Epithelial cell of esophagus (primary cell): ENCODE measurements at regions not wholly inside any gene's neighbourhood (a gene's known extent, or its start where the extent isn't known, plus 50 kb on each side); places are given as distances from the start of the nearest gene placed in this dataset.

ENCODE experiments used
- DNase-seq: peaks from one replicate; pipeline ENCODE4 v3.0.0; 2010; ENCODE audit warnings: low read depth
- H3K4me3 ChIP-seq: 2 replicates; pipeline ENCODE4 v1.5.1; 2011; ENCODE audit warnings: mild to moderate bottlenecking, low read length, control low read depth
- CTCF ChIP-seq: IDR thresholded peaks from 2 replicates; pipeline ENCODE4 v1.5.1; 2011; ENCODE audit warnings: low read depth, mild to moderate bottlenecking, low read length, control low read depth, inconsistent platforms; ENCODE audit not compliant: insufficient read depth; ENCODE audit errors: missing control alignments

GRCh38 chr21:39051588-39051949 lies 131.7 kb downstream of the PSMG1 start:
- H3K4me3 ChIP-seq: no peak overlapping the region
- DNase-seq: peak; percentile 99
- TF ChIP-seq CTCF: peak; percentile 21

DNA sequence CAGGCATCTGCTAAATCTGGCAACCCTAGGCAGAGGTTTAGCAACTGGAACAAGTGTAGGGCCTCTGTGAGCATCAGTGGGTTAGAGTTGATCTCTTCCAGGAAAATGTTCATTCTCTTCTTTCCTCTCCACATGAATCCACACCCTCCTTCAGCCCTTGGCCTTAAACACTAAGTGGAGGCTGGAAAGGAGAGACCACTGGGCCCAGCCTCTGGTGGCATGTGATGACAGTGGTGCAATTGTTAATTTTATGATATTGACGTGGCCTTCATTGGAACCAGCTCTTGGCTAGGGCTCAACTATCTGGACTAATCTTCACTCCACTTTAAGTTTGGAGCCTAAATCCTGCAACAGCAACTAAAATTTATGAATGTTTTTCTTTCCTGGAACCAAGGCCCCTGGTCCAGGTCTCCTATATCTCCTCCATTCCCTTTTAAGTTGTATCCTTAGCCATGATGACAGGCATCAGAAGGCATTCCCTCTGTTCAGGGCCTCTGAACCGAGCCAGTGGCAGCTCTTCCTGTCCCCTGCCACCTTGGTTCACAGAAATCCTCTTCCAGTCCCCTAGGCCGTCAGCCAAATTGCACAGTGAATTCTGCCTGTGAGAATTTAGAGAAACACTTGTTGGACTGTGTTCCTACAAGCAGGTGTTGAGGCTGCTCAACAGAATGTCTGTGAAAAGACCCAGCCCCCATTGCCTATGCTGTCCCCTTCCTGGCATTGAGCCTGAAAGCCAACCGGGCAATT lies 132.2 kb downstream of the PSMG1 start:
- DNase-seq: no peak
- H3K4me3 ChIP-seq: no peak overlapping the region
- no peak for TF ChIP-seq CTCF

DNA sequence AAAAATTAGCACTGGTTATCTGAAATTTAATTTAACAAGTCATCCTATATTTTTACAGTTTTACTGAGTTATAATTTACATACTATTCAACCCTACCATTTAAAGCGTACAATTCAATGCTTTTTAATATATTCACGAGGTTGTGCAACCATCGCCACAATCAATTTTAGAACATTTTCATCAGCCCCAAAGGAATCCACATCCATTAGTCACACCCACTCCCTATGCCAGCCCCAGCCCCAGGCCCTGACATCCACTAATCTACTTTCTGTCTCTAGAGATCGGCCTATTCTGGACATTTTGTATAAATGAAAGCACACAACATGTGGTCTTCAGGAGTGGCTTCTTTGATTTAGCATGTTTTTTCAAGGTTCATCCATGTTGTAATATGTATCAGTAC lies 134.7 kb downstream of the PSMG1 start:
- peak; percentile 95 for DNase-seq
- no peak for TF ChIP-seq CTCF
- no peak overlapping the region for H3K4me3 ChIP-seq

GRCh38 chr21:39048064-39048463 lies 135.2 kb downstream of the PSMG1 start:
- H3K4me3 ChIP-seq: no peak overlapping the region
- peak; percentile 99 for DNase-seq

GRCh38 chr21:39047046-39047445 lies 136.2 kb downstream of the PSMG1 start:
- no peak overlapping the region for H3K4me3 ChIP-seq
- DNase-seq: peak; percentile 35
- no peak for TF ChIP-seq CTCF

More at GRCh38 chr21:39048064-39048463, 135.2 kb downstream of the PSMG1 start:
- TF ChIP-seq CTCF: no peak

GRCh38 chr21:39046236-39046916 lies 136.9 kb downstream of the PSMG1 start:
- no peak overlapping the region for H3K4me3 ChIP-seq
- peak; percentile 64 for DNase-seq
- no peak for TF ChIP-seq CTCF
